ENCODE measurements at regions not wholly inside any gene's neighbourhood (a gene's known extent, or its start where the extent isn't known, plus 50 kb on each side); places are given as distances from the start of the nearest gene placed in this dataset.

DNA sequence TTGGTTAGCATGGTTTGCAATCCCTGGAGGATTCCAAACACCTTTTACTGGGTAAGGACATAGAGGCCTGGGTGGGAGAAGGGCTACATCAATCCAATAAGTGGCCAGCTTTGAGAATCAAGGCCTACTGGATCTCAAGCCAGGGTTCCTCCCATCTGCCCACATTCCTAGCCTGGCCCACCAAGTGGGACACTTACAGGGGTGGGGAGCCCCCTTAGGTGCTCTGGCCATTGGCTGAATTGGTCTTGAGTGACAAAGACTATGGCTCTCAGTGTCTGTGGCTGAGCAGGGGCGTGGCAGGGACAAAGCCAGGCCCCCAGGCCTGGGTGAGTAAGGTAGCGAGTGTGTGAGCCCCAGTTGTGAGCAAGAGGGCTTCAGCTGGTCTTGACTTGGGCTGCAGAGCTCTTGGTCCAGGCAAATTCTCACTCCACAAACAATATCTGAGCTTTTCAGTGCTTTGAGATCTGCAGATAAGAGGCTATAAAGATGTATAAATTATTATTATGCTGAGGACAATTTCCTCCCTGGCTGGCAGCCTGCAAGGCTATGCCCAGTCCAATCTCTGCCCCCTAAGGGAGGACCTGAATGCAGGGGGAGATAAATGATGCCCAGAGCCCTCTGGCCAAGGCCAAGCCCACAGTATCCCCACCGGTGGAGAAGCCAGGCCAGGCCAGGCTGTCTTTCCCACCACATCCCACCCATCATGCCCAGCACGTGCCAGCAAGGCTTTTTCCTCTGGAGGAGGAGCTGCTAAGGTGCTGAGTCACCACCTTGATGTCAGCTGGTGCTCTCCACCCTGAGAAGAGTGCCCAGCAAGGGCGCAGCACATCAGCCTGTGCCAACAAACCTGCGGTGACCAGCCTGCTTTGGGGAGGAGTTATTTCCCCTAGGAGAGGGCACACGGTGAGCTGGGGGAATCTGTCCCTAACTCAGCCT, 80.7 kb upstream of the DUSP5 start:
- no peak for DNase-seq

DNA sequence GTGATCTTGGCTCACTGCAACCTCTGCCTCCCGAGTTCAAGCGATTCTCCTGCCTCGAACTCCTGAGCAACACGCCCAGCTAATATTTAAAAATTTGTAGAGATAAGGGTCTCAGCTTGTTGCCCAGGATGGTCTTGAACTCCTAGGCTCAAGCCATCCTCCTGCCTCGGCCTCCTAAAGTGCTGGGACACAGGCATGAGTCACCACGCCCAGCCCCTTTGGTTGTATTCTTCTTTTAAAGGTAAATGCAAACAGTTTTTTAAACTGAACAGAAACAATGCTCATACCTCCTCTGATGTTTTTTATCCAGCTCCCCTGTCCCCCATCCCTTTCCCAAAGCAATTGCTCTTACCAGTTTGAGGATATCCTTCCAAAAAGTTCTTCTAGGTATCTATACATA, 79.5 kb upstream of the DUSP5 start:
- DNase-seq: no peak

GRCh38 chr10:110419265-110419664, 78.4 kb upstream of the DUSP5 start:
- DNase-seq: no peak

GRCh38 chr10:110420401-110421193, 77.1 kb upstream of the DUSP5 start:
- no peak for DNase-seq

DNA sequence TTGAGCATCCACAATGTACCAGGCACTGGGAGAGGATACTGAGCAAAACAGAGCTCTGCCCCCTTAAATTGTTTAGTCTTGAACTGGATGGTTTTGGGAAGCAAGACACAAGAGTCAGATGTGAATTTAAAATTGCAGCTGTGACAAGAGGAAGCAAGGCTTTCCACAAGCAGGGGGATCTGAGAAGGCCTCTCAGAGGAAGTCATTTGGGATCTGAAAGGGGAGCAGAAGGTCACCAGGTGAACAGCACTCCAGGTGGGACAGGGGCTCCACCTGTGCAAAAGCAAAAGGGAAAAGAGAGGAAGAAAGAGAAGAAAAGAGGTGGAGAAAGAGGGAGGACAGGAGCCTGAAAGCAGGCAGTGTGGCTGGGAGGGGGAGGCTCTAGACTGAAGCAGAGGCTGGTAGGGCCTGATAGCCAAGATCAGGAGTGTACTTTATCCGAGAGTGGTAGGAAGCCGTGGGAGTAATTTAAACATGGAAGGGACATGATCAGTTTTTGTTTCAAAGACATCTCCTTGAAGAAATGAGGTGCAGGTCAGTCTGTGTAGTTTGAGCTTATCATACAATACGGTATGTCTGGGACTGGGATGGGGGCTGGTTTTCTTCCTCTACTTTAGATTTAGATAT, 76.1 kb upstream of the DUSP5 start:
- no peak for DNase-seq

- DNase-seq: no peak
These were observed 75.2 kb upstream of the DUSP5 start for GRCh38 chr10:110422548-110422947.

DNA sequence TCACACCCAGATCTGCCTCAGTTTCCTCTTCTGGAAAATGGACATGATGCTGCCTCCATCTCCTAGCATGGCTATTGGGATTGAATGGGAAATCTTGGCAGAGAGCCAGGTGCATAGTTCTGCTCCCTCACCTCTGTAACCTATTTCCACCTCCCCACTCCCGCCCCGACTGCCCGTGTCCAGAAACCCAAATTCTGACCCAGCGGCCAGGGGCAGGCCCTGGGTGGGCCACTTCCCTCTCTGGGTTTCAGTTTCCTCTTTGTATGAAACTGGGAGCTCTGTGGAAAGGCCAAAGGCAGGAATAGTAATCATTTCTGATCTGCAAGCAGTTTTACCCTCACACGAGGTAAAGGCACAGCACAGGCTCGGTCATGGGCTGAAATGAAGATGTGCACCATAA, 74.1 kb upstream of the DUSP5 start:
- DNase-seq: no peak

DNA sequence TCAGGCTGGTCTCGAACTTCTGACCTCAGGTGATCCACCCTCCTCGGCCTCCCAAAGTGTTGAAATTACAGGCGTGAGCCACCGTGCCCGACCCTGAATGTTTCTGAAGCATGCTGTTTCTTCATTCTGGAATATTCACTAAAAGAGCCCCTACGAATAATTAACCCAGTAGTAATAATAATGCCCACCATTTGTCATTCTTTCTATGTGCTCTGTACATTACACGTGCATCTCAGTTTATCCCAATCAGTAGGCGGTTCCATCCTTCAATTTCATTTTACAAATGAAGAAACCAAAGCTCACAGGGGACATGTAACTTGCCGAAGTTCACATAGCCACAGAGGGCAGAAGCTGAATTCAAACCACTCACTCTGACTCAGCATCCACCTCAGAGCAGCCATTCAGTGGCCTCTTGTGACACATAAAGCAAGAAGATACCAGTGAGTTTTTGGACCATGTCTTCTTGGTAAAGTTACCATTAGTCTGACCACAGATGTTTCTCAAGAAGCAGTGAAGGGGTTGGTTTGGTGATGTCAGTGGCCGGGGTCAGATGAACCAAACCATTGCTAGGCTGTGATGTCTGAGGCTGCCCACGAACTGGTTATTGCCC, 71.9 kb upstream of the DUSP5 start:
- DNase-seq: peak; percentile 50 to 51

- no peak for DNase-seq
These were observed 71.2 kb upstream of the DUSP5 start for GRCh38 chr10:110426294-110427181.

- DNase-seq: no peak
These were observed 68.4 kb upstream of the DUSP5 start for GRCh38 chr10:110429301-110429700.

GRCh38 chr10:110430340-110431273, 67.1 kb upstream of the DUSP5 start:
- DNase-seq: no peak

DNA sequence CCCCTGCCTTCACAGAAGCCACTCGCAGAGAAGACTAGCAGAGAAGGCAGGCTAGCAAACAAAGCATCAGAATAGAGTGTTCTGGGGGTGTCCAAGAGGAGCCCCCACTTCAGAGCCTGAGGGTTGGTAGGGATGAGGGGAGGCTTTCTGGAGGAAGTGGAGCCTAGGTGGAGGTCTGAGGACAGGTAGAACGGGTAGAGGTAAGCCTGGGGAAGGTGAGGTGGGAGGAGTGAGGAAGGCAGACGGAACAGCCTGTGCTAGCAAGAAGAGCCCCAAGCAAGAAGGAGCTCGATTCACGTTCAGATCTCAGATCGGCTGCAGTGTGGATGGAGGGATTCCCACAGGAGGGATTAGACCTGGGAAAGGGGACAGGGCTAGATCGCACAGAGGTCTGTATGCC, 66.0 kb upstream of the DUSP5 start:
- no peak for DNase-seq

- DNase-seq: no peak
These were observed 65.6 kb upstream of the DUSP5 start for GRCh38 chr10:110432084-110432483.

- no peak for DNase-seq
These were observed 64.7 kb upstream of the DUSP5 start for GRCh38 chr10:110432814-110433565.

- DNase-seq: no peak
These were observed 64.0 kb upstream of the DUSP5 start for GRCh38 chr10:110433740-110434139.

GRCh38 chr10:110434489-110435096, 63.1 kb upstream of the DUSP5 start:
- no peak for DNase-seq

DNA sequence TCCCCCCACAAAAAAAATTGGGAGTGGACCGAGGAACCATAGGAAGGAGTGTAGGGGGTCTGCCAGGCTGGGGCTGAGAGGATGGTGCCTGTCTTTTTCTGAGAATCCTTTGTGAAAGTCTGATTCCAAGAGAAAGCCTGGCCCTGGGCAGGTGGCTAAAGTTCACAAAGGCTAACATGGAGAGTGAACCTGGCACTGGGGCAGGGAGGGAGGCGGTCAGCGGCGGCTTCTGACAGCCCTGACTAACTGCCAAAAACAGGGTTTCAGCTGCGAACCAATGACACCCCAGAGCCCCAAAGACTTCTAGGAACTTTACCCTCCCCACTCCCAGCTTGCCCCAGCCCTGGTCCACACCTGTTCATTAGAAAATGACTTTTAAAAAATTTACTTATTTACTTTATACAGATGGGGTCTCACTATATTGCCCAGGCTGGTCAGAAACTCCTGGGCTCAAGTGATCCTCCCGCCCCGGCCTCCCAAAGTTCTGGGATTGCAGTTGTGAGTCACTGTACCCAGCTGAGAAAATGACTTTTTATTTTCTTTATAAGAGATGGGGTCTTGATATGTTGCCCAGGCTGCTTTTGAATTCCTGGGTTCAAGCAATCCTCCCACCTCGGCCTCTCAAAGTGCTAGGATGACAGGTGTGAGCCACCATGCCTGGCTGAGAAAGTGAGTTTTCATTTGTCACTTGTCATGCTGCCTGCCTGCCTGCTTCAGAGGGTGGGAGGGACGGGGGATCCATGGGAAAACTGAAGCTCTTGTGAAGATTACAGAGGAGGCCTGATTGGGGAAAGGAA, 61.0 kb upstream of the DUSP5 start:
- no peak for DNase-seq

DNA sequence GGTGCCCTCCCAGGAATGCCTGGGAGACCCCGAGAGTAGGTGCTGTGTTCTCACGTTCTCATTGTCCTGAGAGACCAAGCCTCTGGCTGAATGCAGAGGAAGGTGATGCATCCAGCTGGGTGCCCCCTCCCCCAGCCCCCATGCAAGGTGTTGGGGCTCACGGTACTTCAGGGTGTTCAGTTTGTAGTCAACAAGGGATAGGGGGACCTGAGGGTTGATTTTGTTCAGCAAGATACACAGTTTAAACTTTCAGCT, 60.4 kb upstream of the DUSP5 start:
- DNase-seq: no peak

DNA sequence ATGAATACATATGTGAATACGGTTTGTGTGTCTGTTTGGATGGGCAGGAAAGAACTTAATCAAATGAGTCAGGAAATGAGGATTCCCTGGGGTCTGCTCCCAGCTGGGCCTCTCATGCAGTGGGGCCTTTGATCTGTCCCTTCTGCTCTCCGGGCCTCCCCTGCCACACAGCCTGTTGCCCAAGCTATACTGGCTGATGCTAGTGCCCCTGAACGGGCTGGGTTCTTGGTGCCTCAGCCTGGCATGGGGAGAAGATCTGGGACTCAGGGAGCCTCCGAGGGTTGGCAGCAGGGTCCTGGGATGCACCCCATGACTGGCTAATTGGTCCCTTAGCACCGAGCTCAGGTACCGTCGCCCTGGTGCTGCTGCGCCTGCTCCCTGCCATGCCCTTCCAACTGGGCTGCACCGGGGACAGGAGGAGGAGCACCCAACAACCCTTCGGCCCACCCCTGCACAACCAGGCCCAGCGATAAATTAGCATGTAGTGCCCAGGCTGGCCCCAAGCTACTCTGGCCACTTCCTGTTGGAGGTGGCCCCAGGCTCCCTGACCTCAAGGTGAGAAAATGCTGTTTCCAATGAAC, 59.9 kb upstream of the DUSP5 start:
- no peak for DNase-seq

Data from stimulated activated CD4-positive, alpha-beta T cell treated with anti-CD3 and anti-CD28 coated beads, Interleukin-2, amount 100 ng/mL, for 48 hours (primary cell).